ENCODE measurements at regions not wholly inside any gene's neighbourhood (a gene's known extent, or its start where the extent isn't known, plus 50 kb on each side); places are given as distances from the start of the nearest gene placed in this dataset.
"Not testable (repeated sequence)": the region's sequence is repeated elsewhere in the genome, so short reads cannot be mapped to it uniquely, and the experiment has no call there.

DNA sequence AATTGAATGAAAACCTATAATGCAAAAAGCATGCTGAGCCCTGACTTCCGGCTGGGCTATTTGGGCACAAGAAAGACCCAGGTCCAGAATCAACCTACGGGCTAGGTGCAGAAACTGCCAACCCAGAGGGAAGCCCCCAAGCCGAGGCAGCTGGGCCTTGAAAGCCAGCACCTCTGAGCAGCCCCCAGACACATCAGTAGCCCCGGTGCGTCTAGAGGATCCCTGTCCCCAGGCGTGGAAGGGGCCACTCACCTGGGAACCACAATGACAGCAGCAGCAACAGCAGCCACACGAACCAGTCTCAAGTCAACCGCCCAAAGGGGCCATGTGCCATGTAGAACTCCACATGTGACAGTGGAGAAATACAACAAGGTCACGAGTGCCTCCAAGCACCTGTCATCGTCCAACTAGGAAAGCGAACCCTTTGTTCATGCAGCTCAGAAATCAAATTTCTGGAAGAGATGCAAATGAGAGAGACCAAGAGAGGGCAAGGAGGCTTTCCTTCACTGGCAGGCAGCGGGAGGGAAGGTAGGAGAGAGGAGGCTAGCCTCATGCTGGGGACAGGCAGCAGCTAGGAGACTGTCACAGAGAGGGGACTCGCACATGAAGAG, 57.5 kb upstream of the CHST15 start:
- H3K9me3 ChIP-seq, result no peaks in the 10 kb centered on the region
- TF ChIP-seq, protein P1, sequence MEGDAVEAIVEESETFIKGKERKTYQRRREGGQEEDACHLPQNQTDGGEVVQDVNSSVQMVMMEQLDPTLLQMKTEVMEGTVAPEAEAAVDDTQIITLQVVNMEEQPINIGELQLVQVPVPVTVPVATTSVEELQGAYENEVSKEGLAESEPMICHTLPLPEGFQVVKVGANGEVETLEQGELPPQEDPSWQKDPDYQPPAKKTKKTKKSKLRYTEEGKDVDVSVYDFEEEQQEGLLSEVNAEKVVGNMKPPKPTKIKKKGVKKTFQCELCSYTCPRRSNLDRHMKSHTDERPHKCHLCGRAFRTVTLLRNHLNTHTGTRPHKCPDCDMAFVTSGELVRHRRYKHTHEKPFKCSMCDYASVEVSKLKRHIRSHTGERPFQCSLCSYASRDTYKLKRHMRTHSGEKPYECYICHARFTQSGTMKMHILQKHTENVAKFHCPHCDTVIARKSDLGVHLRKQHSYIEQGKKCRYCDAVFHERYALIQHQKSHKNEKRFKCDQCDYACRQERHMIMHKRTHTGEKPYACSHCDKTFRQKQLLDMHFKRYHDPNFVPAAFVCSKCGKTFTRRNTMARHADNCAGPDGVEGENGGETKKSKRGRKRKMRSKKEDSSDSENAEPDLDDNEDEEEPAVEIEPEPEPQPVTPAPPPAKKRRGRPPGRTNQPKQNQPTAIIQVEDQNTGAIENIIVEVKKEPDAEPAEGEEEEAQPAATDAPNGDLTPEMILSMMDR (IDR thresholded peaks at IDR 0.05), result no peak
- TF ChIP-seq POLR2A (IDR thresholded peaks at IDR 0.05) (no peak), EP300 (IDR thresholded peaks at IDR 0.05) (no peak), POLR2AphosphoS5 (IDR thresholded peaks at IDR 0.05) (no peak)
- no peak overlapping the region for H3K27ac ChIP-seq
- H3K36me3 ChIP-seq, result no peaks in the 10 kb centered on the region
- 80 to 93% methylated on average over 1 to 3 of the region's 13 CpGs for WGBS, 2 donors (ENCODE audit: low coverage in 1 of 2)
- H3K4me3 ChIP-seq, result no peak overlapping the region
- no peaks in the 10 kb centered on the region for H3K27me3 ChIP-seq
- H3K4me1 ChIP-seq, result peaks cover 5 to 43% (median 20%) of the 10 kb centered on the region in 3 donors
- ATAC-seq, result no peak

DNA sequence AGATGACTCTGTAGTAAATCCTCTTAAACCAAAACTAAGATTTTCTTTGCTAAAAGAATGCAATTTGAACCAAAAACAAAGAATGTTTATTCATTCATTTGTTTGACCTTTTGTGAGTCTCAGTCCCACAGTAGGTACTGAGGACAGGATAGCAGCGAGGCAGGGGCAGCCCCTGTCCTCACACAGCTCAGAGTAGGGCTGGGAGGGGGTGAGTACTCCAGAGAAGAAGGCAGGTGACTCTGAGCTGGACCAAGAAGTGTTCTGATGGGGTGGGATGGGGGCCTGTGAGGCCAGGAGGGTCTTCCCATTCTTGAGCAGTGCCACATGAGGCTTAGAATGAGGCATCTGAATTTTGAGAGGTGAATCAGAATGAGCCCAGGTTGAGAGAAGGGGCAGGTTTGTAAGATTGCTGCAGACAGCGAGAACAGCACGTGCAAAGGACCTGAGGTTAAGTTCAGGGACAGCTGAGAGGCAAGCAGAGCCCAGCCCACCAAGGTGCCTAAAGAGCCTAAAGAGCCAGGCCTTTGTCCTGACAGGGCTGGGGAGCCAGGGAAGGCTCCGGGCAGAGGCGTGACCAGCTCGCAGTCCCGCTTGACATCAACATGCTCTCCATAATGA, 56.9 kb upstream of the CHST15 start:
- TF ChIP-seq, protein P1 (IDR thresholded peaks at IDR 0.05), result no peak
- TF ChIP-seq POLR2AphosphoS5 (IDR thresholded peaks at IDR 0.05) (no peak), EP300 (IDR thresholded peaks at IDR 0.05) (no peak), POLR2A (IDR thresholded peaks at IDR 0.05) (no peak)
- Histone ChIP-seq H3K9me3 (no peaks in the 10 kb centered on the region), H3K27me3 (no peaks in the 10 kb centered on the region), H3K27ac (no peak overlapping the region), H3K4me3 (no peak overlapping the region), H3K4me1 (peaks cover 5 to 42% (median 16%) of the 10 kb centered on the region in 3 donors), H3K36me3 (no peaks in the 10 kb centered on the region)
- 29 to 88% methylated on average over 1 to 6 of the region's 7 CpGs for WGBS, 2 donors (ENCODE audit: low coverage in 1 of 2)
- no peak for ATAC-seq

- ATAC-seq, result no peak
- 64 to 69% methylated on average over 7 to 16 of the region's 17 CpGs for WGBS, 2 donors (ENCODE audit: low coverage in 1 of 2)
- no peaks in the 10 kb centered on the region for H3K36me3 ChIP-seq
- H3K9me3 ChIP-seq, result no peaks in the 10 kb centered on the region
- H3K4me3 ChIP-seq, result no peak overlapping the region
- H3K4me1 ChIP-seq, result peaks cover 5 to 50% (median 16%) of the 10 kb centered on the region in 3 donors
- TF ChIP-seq, protein P1 (IDR thresholded peaks at IDR 0.05), result no peak
- TF ChIP-seq POLR2A (IDR thresholded peaks at IDR 0.05) (no peak), EP300 (IDR thresholded peaks at IDR 0.05) (no peak), POLR2AphosphoS5 (IDR thresholded peaks at IDR 0.05) (no peak)
- H3K27me3 ChIP-seq, result no peaks in the 10 kb centered on the region
- no peak overlapping the region for H3K27ac ChIP-seq
Observed at GRCh38 chr10:124149189-124150042, 56.0 kb upstream of the CHST15 start.

- H3K27me3 ChIP-seq, H3K9me3 ChIP-seq, H3K27ac ChIP-seq, H3K36me3 ChIP-seq, ATAC-seq, H3K4me3 ChIP-seq: not testable (repeated sequence)
- 91 to 92% methylated on average over 7 of the region's 7 CpGs for WGBS, 2 donors (ENCODE audit: low coverage in 1 of 2)
- peaks cover 5 to 53% (median 16%) of the 10 kb centered on the region in 3 donors for H3K4me1 ChIP-seq
Observed at GRCh38 chr10:124148509-124149188, 55.3 kb upstream of the CHST15 start.

DNA sequence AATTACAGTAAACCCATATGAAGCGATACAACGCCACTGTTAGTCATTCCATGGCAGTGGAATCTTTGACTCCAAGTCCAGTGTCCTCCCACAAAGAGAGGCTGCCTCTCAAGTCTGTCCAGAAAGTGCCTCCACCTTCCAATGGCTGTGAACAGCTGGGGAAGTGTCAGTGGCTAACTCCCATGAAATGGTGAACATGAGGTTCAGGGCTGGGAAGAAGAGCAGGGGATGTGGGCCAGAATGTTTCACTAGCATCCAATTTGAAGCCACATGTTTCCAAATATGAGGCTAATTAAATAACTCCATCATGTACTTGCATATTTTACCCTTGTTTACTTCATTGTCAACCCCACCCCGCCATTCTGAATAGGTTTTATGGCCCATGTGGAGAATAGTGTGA, 53.1 kb upstream of the CHST15 start:
- WGBS, 2 donors (ENCODE audit: low coverage in 1 of 2), result 90% methylated on average over 3 of the region's 3 CpGs; no CpG with 5 or more reads in 1 of the 2 donors
- H3K4me3 ChIP-seq, result no peak overlapping the region
- H3K9me3 ChIP-seq, result no peaks in the 10 kb centered on the region
- H3K27ac ChIP-seq, result no peak overlapping the region
- H3K4me1 ChIP-seq, result peaks cover 0 to 39% (median 0%) of the 10 kb centered on the region in 3 donors
- TF ChIP-seq POLR2AphosphoS5 (IDR thresholded peaks at IDR 0.05) (no peak), POLR2A (IDR thresholded peaks at IDR 0.05) (no peak), EP300 (IDR thresholded peaks at IDR 0.05) (no peak)
- TF ChIP-seq, protein P1 (IDR thresholded peaks at IDR 0.05), result no peak
- H3K36me3 ChIP-seq, result no peaks in the 10 kb centered on the region
- no peak for ATAC-seq
- no peaks in the 10 kb centered on the region for H3K27me3 ChIP-seq

Measured in gastroesophageal sphincter (tissue), 4 donors.